ENCODE measurements at regions not wholly inside any gene's neighbourhood (a gene's known extent, or its start where the extent isn't known, plus 50 kb on each side); places are given as distances from the start of the nearest gene placed in this dataset.
"Not testable (repeated sequence)": the region's sequence is repeated elsewhere in the genome, so short reads cannot be mapped to it uniquely, and the experiment has no call there.

DNA sequence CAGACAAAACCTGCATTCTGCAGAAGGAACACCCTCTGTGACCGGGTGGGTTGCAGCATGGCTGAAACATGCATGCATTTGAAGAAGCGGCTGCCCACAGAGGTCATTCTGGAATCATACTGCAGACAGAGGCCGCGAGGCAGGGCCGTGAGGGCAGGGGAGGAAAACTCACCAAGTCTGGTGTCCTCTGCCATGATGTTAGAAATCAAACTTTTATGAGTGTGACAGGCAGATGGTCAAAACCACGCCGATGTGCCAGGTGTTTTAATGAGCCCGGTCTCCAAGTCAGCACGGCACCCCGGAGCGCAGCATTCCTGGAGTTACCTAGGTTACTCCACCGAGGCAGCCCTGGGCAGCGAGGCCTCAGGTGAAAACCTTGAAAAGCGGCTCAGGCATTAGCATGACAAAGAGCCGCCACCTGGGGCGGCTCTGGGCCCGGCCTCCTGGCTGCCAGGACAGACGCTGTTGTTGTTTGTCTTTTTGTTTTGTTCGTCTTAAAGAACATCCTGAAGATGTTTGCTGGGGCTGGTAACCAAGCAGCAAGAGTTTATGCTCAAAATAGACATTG, 255.6 kb downstream of the ERMARD start:
- DNase-seq: no peak

DNA sequence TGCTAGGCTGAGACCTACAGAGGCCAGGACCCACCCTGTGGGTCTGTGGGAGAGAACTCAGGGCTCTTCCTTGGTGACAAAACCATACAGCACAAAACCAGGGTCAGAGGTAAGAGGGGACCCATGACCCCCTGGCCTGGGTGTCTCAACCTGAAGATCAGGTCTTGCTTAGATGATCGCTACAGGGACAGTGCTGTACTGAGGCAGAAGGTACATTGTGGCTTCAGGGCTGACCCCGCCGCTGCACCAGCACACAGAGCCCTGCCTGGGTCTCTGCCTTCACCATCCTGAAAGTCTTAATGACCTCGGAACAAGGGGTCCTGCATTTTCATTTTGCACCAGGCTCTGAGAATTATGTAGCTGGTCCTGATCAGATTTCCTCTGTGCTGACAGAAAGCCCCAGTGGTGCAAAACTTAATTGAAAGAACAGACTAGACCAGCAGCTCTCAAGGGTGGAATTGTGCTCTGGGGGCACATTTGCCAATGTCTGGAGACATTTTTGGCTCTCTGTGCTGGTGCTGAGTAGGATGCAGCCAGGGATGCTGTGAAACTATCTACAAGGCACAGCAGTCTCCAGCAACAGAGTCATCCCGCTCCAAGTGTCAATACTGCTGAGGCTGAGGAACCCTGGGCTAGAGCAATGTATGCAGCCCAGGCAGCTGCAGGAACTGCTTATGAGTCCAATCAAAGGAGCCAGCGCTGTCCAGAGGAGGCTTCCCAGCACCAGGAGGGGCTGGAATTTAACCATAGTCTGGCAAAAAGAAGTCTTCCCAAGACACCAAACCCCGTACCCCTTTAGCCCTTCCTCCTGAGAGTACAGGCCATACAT, 254.9 kb downstream of the ERMARD start:
- no peak for DNase-seq

DNA sequence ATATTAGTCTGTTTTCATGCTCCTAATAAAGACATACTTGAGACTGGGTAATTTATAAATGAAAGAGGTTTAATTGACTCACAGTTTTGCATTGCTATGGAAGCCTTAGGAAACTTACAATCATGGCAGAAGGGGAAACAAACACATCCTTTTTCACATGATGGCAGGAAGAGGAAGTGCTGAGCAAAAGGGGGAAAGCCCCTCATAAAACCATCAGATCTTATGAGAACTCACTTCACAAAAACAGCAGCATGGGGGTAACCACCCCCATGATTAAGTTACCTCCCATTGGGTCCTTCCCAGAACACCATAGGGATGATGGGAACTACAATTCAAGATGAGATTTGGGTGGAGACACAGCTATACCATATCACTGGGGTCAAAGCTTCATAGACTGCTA, 254.2 kb downstream of the ERMARD start:
- DNase-seq: no peak

DNA sequence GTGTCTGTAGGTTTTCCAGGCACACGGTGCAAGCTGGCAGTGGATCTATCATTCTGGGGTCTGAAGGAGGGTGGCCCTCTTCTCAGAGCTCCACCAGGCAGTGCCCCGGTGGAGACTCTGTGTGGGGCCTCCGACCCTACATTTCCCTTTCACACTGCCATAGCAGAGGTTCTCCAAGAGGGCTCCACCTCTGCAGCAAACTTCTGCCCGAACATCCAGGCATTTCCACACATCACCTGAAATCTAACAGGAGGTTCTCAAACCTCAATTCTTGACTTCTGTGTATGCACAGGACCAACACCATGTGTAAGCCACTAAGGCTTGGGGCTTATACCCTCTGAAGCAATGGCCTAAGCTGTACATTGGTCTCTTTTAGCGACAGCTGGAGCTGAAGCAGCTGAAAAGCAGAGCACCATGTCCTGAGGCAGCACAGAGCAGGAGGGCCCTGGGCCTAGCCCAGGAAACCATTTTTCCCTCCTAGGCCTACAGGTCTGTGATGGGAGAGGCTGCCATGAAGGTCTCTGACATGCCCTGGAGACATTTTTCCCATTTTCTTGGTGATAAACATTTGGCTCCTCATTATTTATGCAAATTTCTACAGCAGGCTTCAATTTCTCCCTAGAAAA, 253.3 kb downstream of the ERMARD start:
- DNase-seq: no peak

DNA sequence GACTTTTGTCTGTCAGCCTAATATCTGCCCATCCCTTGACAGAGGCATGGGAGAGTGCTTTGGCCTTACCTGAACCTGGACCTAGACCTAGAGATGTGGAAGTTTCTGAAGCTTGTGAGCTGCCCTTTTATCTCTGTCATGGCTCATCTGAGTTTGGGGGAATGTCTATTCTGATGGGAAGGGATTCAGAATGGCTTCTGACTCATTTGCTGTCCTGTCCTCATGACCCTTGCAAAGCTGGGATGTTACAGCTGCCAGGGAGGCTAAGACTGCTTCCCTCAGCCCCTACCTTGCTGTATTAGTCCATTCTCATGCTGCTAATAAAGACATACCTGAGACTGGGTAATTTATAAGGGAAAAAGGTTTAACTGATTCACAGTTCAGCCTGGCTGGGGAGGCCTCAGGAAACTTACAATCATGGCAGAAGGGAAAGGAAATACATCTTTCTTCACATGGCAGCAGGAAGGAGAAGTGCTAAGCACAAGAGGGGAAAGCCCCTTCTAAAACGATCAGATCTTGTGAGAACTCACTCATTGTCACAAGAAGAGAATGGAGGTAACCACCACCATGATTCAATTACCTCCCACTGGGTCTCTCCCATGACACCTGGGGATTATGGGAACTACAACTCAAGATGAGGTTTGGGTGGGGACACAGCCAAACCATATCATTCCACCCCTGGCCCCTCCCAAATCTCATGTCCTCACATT, 252.2 kb downstream of the ERMARD start:
- no peak for DNase-seq

DNA sequence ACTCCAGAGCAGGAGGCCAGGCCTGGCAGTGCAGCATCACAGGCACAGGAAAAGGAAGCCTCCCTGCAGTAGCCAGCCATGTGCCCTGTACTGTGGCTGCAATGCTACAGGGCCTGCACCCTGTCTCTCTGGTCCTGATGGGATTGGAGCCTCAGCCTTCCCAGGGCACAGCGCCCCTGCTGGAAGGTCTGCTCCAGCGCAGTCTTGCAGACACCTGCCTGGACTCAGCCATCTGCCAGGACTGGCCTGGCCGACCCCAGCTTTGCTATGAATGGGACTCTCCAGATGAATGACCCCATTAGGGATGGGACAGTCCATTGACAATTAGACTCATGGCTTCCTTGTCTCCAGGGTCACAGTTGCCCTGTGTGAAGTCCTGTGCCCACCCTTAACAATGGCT, 251.6 kb downstream of the ERMARD start:
- no peak for DNase-seq

DNA sequence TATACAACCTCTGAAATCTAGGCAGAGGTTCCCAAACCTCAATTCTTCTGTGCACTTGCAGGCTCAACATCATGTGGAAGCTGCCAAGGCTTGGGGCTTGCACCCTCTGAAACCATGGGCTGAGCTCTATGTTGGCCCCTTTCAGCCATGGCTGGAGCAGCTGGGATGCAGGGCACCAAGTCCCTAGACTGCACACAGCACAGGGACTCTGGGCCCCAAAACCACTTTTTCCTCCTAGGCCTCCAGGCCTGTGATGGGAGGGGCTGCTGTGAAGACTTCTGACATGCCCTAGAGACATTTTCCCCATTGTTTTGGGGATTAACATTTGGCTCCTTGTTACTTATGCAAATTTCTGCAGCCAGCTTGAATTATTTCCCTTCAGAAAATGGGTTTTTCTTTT, 250.4 kb downstream of the ERMARD start:
- DNase-seq: not testable (repeated sequence)

DNA sequence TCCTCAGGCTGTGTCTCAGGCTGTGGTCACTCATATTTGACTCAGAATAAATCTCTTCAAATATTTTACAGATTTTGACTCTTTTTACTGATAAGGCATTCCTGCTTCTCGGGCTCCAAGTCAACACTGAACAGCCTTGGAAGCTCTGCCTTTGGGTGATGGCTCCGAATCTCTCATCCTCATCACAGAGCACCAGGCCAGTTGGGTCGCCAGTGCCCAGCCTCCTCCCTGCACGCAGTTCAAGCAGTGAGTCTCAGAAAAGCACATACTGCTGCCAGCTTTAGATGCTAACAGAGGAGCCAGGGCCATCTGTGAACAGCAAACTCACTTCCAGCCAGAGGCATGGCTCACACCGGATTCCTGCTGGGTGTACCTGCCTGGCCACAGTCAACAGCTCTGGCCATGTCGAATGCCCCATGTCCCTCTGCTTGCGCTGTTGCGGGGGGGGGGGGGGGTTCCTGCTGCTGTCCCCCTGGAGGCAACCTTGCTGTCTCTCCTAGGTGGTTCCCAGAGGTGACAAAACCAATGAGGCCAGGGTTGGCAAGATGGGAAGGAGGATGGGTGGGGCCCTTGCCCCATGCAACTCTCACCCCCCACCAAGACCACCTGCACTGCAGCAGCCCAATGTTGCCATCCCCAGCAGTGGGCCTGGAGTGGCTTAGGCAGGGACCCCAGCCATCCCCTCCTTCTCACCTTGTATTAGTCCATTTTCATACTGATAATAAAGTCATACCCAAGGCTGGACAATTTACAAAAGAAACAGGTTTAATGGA, 248.8 kb downstream of the ERMARD start:
- DNase-seq: no peak

DNA sequence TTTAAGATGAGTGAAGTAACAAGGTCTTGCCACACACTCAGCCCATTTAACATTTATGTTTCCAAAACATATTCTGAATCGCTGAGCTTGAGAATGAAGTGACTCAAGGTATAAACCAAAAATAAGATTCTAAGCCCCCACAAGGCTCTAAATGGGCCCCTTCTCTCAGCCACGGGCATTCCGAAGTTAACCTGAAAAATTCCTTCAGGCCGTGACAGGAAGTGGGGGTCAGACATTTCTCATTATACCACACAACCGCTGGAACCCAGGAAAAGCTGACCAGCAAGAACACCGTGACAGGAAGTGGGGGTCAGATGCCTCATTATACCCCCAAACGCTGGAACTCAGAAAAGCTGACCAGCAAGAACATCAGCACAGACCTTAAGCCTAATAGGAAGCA, 247.9 kb downstream of the ERMARD start:
- DNase-seq: no peak

DNA sequence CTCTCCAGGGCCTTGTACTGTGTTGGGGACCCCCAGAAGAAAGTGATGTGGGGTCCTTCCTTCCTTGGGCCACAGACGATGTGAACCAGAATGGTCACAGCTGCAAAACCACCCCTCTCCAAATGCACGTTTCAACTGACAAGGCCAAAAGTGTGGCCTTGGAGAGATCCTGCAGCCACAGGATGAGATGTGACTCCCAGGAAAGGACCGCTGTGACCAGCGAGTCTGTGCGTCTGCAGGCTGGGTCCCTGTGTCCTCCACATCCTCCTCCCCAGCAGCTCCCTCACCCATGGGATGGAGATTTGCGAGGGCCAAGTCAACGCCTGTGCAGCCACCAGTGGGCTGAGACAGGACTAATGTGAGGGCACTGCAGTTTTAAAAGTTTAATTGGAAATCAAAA, 247.0 kb downstream of the ERMARD start:
- DNase-seq: no peak

DNA sequence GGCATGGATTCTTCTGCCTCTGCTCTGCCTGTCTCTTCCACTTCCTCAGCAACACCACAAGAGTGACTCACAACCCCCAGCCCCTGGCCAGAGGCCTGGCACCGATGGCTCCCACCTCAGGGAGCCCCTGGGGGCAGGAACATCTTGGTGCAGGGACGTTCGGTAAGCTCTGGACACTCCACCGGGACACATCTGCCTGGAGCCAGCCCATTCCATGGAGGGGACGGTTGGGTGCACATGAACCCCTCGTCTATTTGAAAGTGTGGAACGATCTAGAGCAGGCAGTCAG, 246.5 kb downstream of the ERMARD start:
- DNase-seq: no peak

DNA sequence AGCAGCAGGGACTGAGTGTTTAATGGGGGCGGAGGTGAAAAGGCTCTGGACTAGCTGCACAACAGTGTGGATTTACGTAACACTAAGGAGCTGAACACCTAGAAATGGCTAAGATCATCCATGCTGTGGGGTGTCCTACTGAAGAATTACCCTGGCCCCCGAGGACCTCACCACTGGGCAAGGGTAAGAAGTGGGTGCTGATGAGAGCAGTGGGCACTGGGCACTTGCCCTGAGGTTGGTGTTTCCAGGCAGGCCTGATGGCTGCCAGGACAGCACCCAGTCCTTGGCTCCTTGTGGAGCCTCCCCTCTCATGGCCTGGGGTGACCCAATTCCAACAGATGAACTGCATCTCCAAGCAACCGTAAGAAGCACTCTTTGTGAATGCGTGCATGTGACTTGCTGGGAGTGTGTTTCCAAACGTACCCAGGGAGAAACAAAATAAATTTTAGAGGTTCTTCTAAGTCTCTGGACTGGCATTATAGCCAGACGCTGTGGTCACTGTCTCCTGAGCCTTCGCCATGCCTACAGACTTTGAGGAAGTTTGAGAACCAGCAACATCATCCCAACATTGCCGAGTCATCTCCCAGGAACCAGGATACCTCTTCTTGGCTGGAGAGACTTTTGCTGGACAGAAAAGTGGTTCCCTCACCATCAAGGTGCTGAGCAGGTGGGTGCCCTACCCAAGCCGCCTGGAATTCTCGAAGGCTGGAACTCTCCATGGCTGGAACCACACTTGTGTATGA, 245.9 kb downstream of the ERMARD start:
- DNase-seq: no peak

DNA sequence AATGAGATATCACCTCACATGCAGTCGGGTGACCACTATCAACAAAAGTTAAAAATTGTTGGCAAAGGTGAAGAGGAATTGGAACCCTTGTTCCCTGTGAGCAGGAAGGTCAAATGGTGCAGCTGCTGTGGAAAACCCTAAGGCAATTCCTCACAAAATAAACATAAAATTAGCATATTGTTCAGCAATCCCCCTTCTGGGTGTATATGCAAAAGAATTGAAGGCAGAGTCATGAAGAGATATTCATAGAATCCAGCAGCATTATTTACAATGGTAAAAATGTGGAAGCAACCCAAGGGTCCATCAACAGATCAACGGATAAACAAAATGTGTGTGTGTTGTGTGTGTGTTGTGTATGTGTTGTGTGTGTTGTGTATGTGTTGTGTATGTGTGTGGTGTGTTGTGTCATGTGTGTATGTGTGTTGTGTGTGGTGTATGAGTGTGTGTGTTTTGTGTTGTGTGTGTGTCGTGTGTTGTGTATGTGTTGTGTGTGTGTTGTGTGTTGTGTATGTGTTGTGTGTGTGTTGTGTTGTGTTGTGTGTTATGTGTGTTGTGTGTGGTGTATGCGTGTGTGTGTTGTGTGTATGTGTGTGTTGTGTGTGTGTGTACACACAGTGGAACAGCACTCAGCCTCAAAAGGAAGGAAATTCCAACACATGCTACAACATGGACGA, 245.1 kb downstream of the ERMARD start:
- DNase-seq: no peak

DNA sequence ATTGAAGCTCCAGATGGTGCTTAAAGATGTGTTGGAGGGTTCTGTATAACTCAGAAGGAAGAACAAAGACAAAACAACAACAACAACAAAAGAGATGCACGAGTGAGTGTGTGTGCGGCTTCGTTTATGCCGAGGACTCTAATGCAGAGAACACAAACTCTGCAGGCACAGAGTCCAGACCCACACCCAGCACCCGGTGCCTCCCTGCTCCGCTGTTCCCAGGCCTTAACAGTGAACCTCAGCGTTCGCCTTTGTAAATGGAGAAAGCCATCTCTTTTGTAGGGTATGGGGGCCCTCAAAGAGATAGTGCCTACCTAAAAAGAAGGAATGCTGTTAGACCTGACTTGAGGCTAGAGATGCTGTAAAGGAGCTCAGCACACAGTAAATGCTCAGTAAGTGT, 243.3 kb downstream of the ERMARD start:
- no peak for DNase-seq

DNA sequence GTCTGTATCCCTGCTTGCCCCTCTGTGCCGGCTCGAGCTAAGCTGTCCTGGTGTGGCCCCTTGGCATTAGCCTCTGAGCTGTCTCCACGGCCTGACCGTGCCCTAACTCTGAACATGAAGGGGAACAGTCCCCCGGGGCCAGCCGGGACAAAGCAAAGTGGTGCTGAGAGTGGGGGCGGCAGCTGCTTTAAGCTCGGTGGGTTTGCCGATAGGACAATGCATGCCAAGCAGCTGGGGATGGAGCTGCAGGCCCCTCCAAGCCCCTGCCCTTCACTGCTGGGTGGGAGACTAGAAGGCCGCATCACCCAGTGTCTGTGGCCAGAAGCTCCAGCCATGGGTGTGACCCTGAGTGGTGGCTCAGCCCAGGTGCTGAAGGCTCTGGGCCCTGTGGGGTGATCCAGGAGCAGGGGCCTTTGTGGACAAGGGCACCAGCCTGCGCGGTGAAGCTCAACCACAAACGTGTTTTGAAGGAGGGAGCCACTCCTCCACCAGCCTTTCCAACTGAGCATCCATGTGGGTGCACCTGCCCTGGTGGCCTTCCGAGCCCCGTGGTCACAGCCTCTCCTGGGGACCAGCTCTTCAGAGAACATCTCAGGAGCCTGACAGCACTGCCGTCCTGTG, 242.5 kb downstream of the ERMARD start:
- no peak for DNase-seq

DNA sequence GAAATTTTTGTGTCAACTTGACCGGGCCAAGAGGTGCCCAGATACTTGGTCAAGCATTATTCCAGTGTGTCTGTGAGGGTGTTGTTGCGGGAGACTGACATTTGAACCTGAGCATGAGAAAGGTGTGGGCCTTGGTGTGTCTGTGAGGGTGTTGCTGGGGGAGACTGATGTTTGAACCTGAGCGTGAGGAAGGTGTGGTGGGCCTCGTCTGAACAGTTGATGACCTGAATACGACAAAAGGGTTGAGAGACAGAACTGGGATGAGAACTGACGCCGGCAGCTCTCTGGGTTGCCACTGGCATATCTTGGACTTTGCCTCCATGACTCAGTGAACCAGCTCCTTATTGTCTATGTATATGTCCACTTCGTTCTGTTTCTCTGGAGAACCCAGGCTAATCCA, 240.5 kb downstream of the ERMARD start:
- DNase-seq: no peak

DNA sequence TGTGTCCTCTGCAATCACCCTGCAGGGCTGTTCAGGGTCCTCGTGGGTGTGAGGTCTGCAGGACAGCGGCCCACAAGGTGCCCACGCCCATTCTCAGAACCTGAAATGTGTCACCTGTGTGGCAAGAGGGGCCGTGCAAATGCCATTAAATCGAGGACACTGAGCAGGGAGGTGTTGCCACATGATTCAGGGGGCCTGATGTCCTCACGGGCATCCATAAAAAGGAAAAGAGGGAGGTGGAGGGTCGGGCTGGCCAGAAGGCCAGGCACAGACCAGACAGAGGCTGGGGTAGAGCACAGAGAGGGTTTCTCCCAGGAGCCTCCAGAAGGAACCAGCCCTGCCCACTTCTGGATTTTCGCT, 239.6 kb downstream of the ERMARD start:
- no peak for DNase-seq

DNA sequence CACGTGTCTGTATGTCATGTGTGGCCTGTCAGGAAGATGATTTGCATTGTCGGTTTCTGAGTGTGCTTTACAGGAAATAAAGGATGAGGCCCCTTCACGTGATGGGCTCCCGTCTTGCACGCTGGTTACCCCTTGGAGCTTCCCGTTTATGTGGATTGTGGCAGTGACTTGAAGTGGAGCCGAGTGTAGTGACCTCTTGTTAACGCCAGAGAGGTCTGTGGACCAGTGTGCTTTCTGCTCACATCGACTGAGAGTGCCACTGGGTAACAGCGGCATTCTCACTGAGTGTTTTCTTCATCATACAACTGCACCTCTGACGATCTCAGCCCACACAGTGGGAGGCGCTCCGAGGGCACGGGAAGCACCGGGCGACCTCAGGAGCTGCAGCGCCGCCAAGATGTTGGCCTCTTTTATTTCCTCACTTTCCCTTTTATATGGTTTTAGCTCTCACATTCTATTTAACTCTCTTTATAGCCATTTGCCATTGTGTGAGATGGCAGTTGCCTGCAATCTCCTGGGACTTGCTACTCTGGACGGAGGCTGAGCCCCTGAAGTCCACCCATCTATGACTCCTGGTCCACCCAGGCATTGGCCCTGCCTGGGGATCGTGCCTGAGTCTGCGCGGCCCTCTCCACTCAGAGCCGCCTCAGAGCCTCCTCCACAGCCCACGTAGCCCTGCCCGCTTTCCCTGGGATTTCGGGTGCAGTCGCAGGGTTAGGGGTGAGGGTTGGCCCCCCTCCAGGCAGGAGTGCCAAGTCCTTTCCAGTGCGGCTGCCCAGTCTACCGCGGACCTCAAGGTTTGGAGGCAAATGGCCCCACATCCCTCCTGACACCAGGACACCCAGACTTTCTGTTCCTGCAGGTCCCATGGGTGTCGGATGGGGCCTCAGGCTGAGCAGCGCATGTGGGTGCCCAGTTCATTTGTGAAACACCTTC, 238.9 kb downstream of the ERMARD start:
- no peak for DNase-seq

DNA sequence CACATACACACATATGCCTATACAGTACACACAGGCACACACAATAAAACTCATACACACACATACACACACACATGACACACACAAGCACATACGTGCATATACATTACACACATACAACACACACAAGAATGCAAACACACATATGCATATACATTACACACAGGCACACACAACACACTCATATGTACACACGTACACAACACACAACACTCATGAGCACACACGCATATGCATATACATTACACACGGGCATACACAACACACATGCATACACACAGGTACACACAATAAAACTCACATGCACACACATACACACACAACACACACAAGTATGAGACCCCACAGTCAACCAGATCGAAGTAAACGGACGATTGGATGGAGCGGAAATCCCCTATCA, 238.2 kb downstream of the ERMARD start:
- no peak for DNase-seq

Data from NCI-H1694 (cell line).